Esophagus squamous epithelium (tissue), 4 donors: ENCODE measurements at regions not wholly inside any gene's neighbourhood (a gene's known extent, or its start where the extent isn't known, plus 50 kb on each side); places are given as distances from the start of the nearest gene placed in this dataset.

Experiments
- CTCF ChIP-seq, 6 experiments: fragments of 450-650 bp in 4 of 6; fragments of 200-600 bp in 2 of 6; sonication (generic) in 2 of 6; IDR thresholded peaks; one replicate each; pipeline ENCODE4 v1.5.1; 2016 to 2019; ENCODE audit warnings: antibody characterized with exemption in 6 of 6, mild to moderate bottlenecking in 4 of 6, moderate library complexity in 4 of 6
- POLR2A ChIP-seq, 4 donors: fragments of 450-650 bp; IDR thresholded peaks; one replicate each; pipeline ENCODE4 v1.6.1; 2017; ENCODE audit warnings: antibody characterized with exemption in 4 of 4, mild to moderate bottlenecking in 4 of 4, moderate library complexity in 3 of 4

- TF ChIP-seq POLR2A (IDR thresholded peaks at IDR 0.05) (no peak), CTCF (IDR thresholded peaks at IDR 0.05) (no peak)
Measured at GRCh38 chr6:40947876-40948526, 91.0 kb downstream of the UNC5CL start.
